ENCODE measurements at regions not wholly inside any gene's neighbourhood (a gene's known extent, or its start where the extent isn't known, plus 50 kb on each side); places are given as distances from the start of the nearest gene placed in this dataset.

DNA sequence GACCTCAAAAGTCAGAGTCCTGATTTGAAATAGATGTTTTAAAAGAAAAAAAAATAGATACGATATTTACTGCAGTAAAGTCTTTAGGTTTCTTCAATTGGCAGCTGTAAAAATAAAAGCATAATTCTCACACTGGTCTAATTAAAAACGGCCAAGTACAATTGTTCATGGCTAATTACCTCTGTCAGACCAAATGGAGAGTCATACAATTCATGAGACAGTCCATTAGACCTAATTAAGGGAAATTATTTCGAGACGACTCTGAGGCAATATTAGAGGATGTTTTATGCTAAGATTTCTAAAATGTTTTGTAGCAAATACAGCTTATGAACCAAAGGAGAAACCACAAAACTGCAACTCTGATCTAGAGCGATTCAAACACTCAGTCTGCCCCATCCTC lies 131.3 kb downstream of the PHLDA1 start:
- no peak for DNase-seq

DNA sequence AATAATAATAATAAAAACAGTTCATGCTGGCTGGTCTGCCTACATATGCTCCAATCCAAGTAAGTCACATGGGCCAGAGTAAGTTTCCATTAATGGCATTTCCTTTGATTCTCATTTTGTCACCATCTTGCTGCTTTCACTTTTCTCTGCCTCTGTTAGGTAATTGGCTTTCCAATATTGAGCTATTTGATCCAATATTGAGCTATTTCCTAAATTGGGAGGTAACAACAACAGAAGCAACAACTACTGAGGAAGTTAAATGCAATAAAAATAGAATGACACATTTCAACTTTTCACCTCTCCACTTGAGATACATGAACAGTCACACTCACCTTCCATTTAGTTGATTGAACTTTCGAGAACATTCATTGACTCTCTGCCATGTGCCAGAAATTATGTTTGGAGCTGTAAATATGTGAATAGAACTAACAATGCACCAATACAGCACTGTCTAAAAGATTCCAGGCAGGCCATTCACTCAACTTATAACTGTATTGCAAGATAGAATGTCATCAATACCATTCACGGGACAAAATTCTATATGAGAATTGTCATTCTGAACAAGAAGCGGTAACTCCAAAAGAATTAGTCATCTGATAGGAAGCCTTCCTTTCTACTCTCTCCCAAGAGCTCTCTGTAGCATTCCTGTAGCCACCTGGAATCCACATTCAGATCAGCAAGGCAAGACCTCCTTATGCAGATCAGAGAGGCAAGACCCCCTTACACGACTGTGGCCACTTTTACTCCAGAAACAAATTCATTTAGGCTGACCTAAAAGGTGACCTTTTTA lies 136.4 kb downstream of the PHLDA1 start:
- DNase-seq: no peak

DNA sequence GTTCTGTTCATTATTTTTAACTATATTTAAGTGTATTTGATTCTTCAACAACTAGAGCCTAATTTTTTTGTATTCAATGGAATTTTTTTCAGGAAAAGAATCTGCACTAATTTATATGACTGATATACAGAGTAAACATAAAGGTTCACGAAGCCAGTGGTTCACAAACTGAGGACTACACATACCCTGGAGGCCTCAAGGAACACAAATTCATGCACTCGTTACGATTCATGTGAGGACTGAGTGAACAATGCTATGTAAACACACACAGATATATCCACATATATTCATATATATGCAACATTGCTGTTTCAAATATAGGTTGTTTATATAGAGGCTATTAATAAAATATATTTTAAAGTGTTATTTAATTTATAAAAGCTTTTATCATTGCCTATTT lies 137.8 kb downstream of the PHLDA1 start:
- DNase-seq: no peak

DNA sequence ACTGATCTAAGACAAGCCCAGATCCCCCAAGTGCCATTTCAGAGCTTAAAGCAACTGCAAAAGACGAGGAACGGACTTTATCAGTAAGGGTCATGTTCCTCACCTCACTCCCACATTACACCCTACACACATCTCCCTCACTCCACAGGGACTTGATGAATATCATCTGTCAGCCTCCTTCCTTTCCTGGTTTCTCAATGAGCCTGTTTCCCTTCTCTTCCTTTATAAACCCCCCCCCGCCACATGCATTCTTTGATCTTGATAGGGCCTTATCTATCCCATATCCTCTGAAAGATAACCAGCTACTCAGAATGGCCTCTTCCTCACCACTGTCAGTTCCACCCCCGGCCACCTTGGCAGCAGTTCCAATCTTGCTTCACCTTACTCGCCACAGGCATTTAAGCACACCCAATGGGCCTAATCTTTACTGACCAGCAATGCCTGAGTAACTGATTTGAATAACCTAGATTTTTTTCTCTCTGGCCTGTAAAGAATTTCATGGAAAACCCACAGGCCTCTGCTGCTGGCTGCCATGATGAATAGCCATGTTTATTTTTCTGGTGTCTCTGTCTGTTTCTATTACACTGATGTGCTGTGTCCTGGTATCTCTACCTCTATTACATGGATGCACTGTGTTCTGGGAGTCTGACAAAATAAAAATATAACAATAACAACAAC lies 138.7 kb downstream of the PHLDA1 start:
- DNase-seq: no peak

DNA sequence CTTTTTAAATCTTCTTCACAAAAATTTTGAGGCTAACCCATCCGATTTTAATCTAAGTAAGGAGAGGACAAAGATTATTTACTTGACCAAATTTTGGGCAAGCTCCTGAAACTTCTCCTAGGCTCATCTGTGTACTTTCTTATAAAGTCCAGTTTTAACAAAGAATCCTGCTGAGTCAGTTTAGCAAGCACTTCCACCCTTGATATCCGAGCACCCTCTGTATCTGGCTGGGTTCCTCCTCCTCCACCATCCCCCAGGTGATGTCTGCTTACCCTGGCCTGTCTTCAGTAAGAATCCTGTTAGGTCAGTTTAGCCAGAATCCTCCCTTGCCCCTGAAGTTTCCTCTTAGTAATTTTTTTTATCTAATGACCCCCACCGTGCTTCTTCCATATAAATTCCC lies 140.5 kb downstream of the PHLDA1 start:
- no peak for DNase-seq

DNA sequence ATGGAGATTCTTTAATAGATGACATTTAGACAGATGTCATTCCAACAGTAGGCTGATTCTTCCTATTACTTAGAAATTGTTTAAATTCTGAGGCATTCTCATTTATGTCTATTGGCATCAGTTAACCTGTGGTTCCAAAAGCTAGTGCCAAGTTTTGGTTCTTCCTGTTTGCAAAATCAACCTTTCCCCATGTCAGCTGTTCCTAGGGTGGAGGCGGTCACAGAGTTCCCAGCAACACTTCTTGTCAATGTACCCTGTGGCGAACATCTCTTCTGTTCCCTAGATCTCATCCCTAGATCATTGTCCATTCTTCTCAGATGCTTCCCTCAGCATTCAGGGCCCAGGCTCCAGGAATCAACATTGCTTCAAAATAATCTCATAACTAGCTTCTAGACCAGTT lies 140.9 kb downstream of the PHLDA1 start:
- DNase-seq: no peak

DNA sequence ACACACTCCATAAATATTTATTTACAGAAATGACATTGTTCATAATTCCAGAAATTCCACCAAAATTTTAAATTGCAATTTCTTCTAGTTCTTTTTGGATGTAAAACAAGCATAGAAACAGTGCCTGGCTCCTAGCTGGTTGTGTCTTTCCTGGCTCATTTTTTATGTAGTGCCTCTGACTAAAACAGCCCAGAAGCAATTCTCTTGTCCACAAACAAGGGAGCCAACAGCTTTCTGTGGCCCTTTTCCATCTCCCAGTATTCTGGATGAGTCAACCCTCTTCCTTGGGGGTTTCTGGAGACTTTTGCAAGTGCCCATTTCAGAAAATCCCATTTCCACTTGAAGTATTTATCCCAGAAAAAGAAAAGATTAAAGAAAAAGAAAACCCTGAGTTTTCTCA lies 141.4 kb downstream of the PHLDA1 start:
- no peak for DNase-seq

DNA sequence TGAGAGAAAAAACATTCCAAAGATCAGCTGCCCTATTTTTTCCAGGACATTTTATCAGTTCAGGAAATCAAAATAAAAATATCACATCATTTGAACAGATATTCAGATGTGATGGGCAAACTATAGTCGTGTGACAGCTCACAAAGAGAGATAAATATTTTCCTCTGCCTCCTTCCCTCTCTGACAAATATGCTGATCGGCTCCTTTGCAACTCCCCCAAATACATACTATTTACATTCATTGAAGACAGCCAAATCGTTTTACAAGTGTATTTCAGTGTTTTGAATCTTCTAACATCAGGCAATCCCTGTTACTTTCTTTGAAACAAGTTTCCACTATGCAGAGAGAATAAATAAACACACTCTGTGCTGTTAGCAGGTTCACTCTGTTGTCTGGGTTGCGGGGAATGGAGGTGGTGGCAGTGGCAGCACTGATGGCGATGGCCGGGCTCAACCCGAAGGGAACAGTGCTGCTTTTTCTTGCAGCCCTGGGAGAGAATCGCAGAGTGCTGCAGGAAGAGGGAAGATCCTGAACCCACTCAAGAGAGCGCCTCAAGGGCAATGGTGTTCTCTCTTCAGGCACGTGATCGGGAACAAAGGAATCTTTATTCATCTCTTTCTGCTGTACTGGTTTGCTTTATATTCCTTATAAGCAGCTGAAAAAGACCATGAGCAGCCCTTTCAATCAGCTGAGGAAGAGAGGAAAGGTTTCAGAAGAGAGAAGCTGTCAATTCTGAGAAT lies 142.5 kb downstream of the PHLDA1 start:
- peak; percentile 39 for DNase-seq

DNA sequence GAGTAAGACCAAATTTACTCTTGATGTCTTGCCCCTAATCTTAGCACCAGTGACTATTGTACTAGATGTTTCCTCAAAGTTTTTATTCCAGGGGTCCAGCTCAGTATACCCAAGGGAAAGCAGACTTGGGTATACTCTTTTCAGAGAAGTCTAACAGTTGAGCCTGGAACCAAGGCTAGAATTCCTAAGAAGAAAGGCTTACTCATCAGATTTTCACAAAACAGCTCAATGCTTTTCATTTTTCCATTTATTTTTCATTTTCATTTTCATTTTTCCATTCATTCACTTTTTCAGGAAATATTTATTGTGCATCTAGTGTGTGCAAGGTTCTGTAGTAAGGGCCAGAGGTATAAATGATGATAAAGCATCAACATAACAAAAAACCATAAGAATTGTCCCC lies 143.2 kb downstream of the PHLDA1 start:
- no peak for DNase-seq

DNA sequence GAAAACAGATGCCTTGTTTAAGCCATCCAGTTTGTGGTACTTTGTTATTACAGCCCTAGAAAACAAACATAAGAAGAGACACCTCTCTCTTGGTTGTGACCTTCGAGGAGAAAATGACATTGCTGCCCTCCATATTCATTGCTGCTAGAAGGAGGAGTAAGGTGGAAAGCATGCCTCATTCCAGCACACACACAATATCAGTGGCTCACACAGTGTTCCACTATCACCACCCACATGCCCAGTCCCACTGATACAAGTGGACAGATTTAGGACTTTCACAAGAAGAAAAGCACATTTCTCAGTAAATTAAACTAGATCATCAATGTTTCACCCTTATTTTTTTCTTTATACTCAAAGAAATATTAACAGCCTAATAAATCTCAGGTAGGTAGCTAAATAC lies 143.6 kb downstream of the PHLDA1 start:
- DNase-seq: no peak

DNA sequence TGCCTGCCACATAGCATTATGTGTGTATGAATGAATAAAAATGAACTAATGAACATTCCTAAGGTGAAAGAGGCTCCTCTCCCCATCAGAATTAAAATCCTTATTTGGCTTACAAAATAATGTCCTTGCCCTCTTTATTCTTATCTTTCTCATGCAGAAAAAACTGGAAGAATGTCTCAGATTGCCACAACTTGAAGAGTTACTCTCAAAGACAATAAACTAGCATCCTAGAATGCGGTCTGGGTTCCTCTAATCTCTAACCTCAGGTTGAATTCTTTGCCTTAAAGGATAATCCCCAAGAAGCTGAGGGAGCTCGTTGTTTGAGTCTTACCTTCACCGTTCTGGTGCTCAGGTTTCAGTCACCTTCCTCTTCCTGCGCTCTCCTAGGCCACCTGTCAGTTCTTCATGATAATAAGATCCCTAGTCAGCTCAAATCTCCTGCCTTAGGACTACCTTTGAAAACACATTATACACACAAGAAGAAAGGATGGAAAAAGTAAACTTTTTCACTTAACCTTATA lies 147.1 kb downstream of the PHLDA1 start:
- no peak for DNase-seq

DNA sequence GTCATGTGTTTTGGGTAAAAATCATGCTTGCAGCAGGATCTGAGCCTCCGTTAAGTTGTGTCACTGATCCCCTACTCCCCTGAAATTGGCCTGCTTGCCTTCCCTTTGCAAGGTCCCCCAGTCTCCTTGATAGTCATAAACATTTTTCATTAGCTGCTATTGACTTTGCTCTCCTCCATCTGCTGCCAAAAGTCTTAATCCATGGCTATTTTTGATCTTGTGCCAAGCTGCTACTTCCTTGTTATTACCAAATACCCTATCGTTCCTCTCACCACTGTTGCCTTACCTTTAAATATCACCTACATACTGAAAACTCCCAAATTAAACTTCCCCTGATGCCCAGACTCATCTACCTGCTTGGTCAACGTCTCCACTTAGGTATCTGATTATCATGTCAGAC lies 148.3 kb downstream of the PHLDA1 start:
- no peak for DNase-seq

DNA sequence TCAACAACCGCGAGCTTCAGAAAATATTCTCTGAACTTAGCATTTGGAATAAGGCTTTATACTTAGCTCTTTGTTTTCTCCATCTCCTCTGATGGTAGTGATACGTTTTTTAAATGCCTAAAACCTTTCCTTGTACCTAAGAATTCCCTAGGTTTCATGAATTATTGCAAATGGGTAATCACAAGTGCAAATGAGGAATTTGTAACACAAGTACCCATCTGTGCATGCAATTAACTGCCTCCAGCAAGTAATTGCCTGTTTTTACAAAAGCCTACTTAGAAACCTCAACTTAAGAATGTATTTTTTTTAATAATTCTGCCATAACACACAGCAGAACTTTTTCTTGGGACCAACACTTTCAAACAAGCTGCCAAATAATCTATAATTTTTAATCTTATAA lies 149.2 kb downstream of the PHLDA1 start:
- no peak for DNase-seq

DNA sequence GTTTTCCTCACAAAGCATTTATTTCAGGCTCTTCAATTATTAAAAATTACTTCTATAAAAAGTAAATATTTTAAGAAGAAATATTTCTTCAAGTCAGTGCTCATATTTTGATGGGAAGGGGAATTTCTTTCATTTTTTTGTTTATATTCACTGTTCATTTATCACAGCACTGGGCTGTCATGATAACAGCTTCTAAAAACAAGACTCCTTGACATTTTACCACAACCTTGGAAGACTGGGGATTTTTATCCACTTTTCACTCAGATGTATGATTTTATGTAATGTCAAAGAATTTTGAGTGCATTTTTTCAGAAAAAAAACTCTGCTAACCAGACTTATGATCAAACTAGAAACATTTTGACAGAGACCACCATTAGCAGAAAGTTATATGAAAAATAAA lies 149.7 kb downstream of the PHLDA1 start:
- no peak for DNase-seq

DNA sequence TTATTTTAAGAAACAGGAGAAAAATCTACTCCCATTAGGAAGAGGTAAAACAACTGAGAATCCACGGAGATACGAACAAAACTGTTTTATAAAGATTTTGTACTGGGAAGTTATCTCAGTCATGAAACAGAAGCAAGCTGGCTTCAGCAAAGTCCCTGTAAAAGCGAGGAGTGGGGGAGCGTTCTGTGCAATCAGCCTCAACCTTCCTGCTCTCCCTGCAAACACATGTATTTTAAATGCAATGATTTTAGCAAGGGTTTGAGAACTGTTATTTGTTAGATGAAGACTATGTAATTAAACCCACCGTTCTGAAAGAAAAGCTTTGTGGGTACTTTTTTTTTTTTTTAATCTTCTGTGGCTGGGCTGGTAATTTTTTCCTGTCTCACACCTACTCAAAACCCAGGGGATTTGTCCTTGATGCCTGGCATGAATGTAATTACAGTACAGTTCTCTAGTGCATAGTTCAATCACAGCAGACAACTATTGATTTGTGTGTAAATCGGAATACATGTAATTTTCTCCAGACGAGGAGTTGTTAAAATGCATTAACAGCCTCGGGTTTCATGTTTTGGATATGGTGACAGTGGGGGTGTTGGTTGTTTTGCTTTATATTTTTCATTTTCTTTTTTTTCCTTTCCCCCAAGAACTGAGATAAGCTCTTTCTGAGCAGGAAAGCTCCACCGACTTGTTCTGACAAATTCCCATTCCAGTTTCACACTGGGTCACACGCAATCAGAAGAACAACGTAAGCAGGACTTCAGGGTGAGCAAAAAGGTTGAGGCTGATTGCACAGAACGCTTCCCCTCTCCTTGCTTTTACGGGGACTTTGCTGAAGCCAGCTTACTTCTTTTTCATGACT lies 153.6 kb downstream of the PHLDA1 start:
- DNase-seq: no peak

DNA sequence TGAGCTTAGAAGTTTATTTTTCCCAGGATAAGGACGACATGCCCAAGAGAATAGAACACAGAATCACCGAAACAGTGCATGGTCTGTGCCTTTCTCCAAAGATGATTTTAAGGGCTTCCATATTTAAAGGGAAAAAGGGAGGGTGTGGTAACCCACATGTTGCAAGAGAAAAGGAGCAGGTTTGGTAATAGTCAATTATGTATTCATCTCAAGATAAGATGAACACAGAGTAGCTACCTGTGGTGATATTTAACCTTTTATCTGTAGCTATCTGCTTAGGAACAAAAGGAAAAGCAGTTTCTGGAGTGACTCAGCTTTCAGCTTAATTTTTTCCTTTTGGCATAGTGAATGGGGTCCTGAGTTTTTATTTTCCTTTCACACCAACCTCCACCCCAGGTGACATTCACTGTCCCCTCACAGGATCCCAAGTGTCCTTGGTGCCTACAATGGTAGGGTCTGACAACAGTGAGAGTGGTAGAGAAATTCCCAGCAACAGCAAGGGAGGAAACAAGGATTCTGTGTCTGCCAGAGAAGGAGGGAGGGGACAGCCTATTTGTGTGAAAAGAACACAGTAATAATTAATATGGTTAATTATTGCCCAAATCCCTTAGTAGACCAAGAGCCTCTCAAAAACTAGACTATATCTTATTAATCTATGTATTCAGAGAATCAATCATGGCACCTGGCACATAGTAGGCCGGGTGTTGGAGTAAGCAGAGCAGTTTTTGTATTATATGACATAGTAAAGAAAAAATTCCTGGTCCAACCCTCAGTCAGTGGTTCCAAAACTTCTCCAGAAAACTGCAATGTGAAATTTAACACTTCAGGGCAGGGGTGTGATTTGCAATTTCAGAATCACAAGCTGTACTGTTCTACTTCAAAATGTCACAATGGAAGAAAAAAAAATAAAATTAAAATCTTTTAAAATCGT lies 154.5 kb downstream of the PHLDA1 start:
- no peak for DNase-seq

DNA sequence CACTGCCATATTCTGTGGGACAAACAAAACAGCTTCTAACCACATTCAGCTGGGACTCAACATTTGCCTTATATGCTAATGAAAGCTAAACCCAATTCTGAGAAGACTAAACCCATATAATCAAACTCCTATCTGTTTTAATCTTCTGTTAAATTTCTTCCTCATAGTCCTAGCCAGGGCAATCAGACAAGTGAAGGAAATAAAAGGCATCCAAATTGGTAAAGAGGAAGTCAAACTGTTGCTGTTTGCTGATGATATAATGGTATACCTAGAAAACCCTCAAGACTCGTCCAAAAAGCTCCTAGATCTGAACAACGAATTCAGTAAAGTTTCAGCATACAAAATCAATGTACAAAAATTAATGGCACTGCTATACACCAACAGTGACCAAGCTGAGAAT lies 157.1 kb downstream of the PHLDA1 start:
- no peak for DNase-seq

DNA sequence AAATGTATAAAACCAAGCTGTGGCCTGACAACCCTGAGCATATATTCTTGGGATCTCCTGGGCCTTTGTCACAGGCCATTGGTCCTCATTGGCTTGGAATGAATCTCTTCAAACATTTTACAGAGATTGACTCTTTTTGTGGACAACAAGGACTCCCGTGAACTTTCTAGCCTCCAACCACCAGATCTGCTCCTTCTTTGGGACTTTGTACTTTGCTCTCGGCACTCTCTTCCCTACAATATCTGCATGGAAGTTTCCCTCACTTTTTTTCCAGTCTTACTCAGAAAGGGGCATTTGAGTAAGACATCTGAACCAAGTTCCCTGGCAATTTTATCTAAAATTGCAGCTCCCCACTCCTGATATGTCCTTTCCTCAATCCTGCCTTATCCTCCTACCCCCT lies 158.8 kb downstream of the PHLDA1 start:
- no peak for DNase-seq

DNA sequence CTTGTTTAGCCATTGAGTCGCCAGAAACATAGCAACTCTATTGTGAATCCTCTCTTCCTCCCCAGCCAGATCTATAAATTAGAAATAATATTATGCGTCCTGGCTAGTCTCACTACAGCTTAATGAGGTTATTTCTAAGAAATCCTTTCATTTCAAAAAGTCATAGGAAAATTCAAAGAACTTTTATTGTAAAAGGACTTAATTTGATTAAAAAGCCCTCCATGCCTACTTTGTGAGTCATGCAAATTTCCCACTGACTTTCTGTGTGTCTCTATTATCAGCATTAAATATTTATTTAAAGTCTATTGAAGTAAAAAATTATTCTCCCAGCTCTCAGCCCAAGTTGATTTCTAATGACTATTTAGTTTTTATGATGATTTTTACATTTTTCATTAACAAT lies 160.7 kb downstream of the PHLDA1 start:
- no peak for DNase-seq

DNA sequence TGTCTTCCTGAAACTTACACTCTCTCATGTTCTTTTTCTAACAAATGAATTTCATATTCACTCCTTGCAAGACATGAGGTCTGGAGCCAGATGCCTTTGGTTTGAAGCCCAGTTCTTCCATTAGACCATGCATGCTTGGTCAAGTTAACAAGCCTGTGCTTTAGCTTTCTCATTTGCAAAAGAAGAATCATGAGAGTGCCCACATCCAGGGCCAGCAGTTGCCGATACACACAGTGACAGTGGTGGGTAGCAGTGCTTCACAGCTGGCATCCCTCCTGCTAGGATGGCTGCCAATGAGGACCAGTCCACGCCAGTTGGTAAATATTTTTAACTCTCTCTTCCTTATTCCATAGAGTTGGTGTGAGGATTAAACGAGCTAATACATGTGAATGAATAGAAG lies 163.1 kb downstream of the PHLDA1 start:
- no peak for DNase-seq

DNA sequence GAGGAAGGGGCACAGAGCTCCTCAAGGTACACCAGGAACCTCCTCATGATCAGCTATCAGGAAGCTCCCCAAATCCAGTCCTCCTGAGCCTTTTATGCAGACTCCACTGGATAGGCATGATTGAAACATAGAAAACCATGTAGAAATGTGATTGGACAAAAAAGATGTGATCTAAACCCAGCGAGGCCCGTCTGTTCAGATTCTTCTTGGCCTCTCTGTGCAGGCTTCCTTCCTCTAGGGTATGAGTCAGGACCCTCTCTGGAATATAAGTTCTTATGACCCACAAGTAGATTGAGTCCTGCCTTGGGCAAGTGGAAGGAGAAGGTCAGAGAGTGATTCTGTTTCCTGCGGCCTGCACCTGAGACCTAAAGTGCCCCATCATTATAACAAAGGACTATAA lies 166.3 kb downstream of the PHLDA1 start:
- DNase-seq: no peak

All from right kidney (tissue), 1 donor.